SK-N-SH (cell line): ENCODE measurements at regions not wholly inside any gene's neighbourhood (a gene's known extent, or its start where the extent isn't known, plus 50 kb on each side); places are given as distances from the start of the nearest gene placed in this dataset.

Experiments used
- CHD2 ChIP-seq: fragments of 150-350 bp; IDR thresholded peaks from 2 replicates; pipeline ENCODE4 v1.6.1; 2018; ENCODE audit warnings: low read length; ENCODE audit not compliant: partially characterized antibody
- ELF1 ChIP-seq: IDR thresholded peaks from 2 replicates; pipeline ENCODE4 v1.4.0; 2012
- JUND ChIP-seq: IDR thresholded peaks from 2 replicates; pipeline ENCODE4 v1.4.0; 2012
- MAX ChIP-seq: IDR thresholded peaks from 2 replicates; pipeline ENCODE4 v1.4.0; 2012; ENCODE audit warnings: low read depth
- SMC3 ChIP-seq: IDR thresholded peaks from 2 replicates; pipeline ENCODE4 v1.6.1; 2012; ENCODE audit warnings: low read depth, low read length, improper control_type of control experiment
- YY1 ChIP-seq: IDR thresholded peaks from 2 replicates; pipeline ENCODE4 v1.4.0; 2012; ENCODE audit warnings: low read depth, mild to moderate bottlenecking
- TF ChIP-seq, protein P1 (sequence below): fragments of 200-600 bp; sonication (generic); IDR thresholded peaks from 2 replicates; pipeline ENCODE4 v1.6.1; 2017; ENCODE audit warnings: antibody characterized with exemption, mild to moderate bottlenecking, moderate library complexity
- TF ChIP-seq, protein P2 (sequence below): IDR thresholded peaks from 2 replicates; pipeline ENCODE4 v1.6.1; 2012; ENCODE audit warnings: mild to moderate bottlenecking, low read depth, low read length, moderate library complexity

DNA sequence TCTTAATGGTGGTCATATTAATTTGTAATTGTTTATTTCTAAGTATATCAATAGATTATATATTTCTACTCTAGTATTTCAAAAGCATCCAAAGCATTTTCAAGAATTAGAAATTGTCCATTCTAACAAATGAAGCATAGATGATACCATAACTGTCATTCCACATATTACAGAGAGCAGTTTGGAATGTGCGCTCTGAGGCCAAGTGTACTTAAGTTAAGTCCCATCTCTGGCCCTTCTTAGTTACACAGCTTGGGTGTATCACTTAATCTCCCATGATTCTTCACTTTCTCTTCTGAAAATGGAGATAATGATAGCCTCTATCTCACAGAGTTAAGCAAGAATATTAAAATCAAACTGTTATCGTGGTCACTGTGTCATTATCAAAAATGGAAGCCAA is 281.1 kb downstream of the MRPL39 start:
- TF ChIP-seq MAX (no peak), JUND (no peak), YY1 (no peak), CHD2 (no peak), SMC3 (no peak), ELF1 (no peak)
- TF ChIP-seq, protein P1, sequence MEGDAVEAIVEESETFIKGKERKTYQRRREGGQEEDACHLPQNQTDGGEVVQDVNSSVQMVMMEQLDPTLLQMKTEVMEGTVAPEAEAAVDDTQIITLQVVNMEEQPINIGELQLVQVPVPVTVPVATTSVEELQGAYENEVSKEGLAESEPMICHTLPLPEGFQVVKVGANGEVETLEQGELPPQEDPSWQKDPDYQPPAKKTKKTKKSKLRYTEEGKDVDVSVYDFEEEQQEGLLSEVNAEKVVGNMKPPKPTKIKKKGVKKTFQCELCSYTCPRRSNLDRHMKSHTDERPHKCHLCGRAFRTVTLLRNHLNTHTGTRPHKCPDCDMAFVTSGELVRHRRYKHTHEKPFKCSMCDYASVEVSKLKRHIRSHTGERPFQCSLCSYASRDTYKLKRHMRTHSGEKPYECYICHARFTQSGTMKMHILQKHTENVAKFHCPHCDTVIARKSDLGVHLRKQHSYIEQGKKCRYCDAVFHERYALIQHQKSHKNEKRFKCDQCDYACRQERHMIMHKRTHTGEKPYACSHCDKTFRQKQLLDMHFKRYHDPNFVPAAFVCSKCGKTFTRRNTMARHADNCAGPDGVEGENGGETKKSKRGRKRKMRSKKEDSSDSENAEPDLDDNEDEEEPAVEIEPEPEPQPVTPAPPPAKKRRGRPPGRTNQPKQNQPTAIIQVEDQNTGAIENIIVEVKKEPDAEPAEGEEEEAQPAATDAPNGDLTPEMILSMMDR = no peak
- TF ChIP-seq, protein P2, sequence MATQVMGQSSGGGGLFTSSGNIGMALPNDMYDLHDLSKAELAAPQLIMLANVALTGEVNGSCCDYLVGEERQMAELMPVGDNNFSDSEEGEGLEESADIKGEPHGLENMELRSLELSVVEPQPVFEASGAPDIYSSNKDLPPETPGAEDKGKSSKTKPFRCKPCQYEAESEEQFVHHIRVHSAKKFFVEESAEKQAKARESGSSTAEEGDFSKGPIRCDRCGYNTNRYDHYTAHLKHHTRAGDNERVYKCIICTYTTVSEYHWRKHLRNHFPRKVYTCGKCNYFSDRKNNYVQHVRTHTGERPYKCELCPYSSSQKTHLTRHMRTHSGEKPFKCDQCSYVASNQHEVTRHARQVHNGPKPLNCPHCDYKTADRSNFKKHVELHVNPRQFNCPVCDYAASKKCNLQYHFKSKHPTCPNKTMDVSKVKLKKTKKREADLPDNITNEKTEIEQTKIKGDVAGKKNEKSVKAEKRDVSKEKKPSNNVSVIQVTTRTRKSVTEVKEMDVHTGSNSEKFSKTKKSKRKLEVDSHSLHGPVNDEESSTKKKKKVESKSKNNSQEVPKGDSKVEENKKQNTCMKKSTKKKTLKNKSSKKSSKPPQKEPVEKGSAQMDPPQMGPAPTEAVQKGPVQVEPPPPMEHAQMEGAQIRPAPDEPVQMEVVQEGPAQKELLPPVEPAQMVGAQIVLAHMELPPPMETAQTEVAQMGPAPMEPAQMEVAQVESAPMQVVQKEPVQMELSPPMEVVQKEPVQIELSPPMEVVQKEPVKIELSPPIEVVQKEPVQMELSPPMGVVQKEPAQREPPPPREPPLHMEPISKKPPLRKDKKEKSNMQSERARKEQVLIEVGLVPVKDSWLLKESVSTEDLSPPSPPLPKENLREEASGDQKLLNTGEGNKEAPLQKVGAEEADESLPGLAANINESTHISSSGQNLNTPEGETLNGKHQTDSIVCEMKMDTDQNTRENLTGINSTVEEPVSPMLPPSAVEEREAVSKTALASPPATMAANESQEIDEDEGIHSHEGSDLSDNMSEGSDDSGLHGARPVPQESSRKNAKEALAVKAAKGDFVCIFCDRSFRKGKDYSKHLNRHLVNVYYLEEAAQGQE = no peak
